SK-N-SH (cell line): ENCODE measurements at regions not wholly inside any gene's neighbourhood (a gene's known extent, or its start where the extent isn't known, plus 50 kb on each side); places are given as distances from the start of the nearest gene placed in this dataset.

Experiments
- CHD2 ChIP-seq: fragments of 150-350 bp; IDR thresholded peaks from 2 replicates; pipeline ENCODE4 v1.6.1; 2018; ENCODE audit warnings: low read length; ENCODE audit not compliant: partially characterized antibody
- CTCF ChIP-seq: fragments of 200-600 bp; sonication (generic); IDR thresholded peaks from 2 replicates; pipeline ENCODE4 v1.6.1; 2017; ENCODE audit warnings: antibody characterized with exemption, mild to moderate bottlenecking, moderate library complexity
- ELF1 ChIP-seq: IDR thresholded peaks from 2 replicates; pipeline ENCODE4 v1.4.0; 2012
- EP300 ChIP-seq, 2 experiments: IDR thresholded peaks; 2 replicates each; pipeline versions ENCODE4 v1.4.0 to v1.6.1; 2012; ENCODE audit warnings: borderline replicate concordance in 1 of 2, low read depth in 1 of 2, low read length in 1 of 2
- EZH2phosphoT487 ChIP-seq: fragments of 200-600 bp; sonication (generic); IDR thresholded peaks from 2 replicates; pipeline ENCODE4 v1.6.1; 2017; ENCODE audit warnings: low read depth, mixed run types, mild to moderate bottlenecking, antibody characterized with exemption, moderate library complexity, borderline replicate concordance
- FOXJ3 ChIP-seq: sonication (generic); formaldehyde crosslinking; IDR thresholded peaks from 2 replicates; pipeline ENCODE4 v1.5.1; 2020; ENCODE audit warnings: mild to moderate bottlenecking, missing genetic modification reagents
- FOXM1 ChIP-seq: IDR thresholded peaks from 2 replicates; pipeline ENCODE4 v1.4.0; 2012; ENCODE audit warnings: low read depth, mild to moderate bottlenecking
- GABPA ChIP-seq: IDR thresholded peaks from 2 replicates; pipeline ENCODE4 v1.4.0; 2012; ENCODE audit warnings: low read depth, mild to moderate bottlenecking
- IRF3 ChIP-seq: fragments of 150-350 bp; IDR thresholded peaks from 2 replicates; pipeline ENCODE4 v1.6.1; 2016; ENCODE audit warnings: mild to moderate bottlenecking, low read depth, low read length
- NFIC ChIP-seq: IDR thresholded peaks from 2 replicates; pipeline ENCODE4 v1.4.0; 2012; ENCODE audit warnings: borderline replicate concordance
- NRF1 ChIP-seq: IDR thresholded peaks from 2 replicates; pipeline ENCODE4 v1.6.1; 2012; ENCODE audit warnings: low read depth, mild to moderate bottlenecking, low read length
- PBX3 ChIP-seq: IDR thresholded peaks from 2 replicates; pipeline ENCODE4; 2012
- POLR2AphosphoS5 ChIP-seq: IDR thresholded peaks from 2 replicates; pipeline ENCODE4 v1.6.1; 2012; ENCODE audit warnings: low read depth, low read length
- RAD21 ChIP-seq: IDR thresholded peaks from 2 replicates; pipeline ENCODE4 v1.6.1; 2012; ENCODE audit warnings: mild to moderate bottlenecking, low read length
- REST ChIP-seq: IDR thresholded peaks from 2 replicates; pipeline ENCODE4 v1.6.1; 2012; ENCODE audit warnings: mild to moderate bottlenecking, low read depth, low read length, moderate library complexity
- SIN3A ChIP-seq: IDR thresholded peaks from 2 replicates; pipeline ENCODE4 v1.6.1; 2012; ENCODE audit warnings: low read depth, mild to moderate bottlenecking, low read length, moderate library complexity, borderline replicate concordance
- TCF12 ChIP-seq: IDR thresholded peaks from 2 replicates; pipeline ENCODE4 v1.4.0; 2012
- TEAD4 ChIP-seq: IDR thresholded peaks from 2 replicates; pipeline ENCODE4 v1.4.0; 2012; ENCODE audit warnings: mild to moderate bottlenecking, borderline replicate concordance; ENCODE audit not compliant: insufficient read depth
- USF1 ChIP-seq: IDR thresholded peaks from 2 replicates; pipeline ENCODE4 v1.4.0; 2012; ENCODE audit warnings: low read depth, borderline replicate concordance
- ZBTB33 ChIP-seq: IDR thresholded peaks from 2 replicates; pipeline ENCODE4 v1.4.0; 2012; ENCODE audit warnings: low read depth, borderline replicate concordance

GRCh38 chr1:87794788-87795614 lies 466.3 kb downstream of the LMO4 start (continued):
- TF ChIP-seq ZBTB33, result no peak
- no peak for TF ChIP-seq SIN3A
- TF ChIP-seq EZH2phosphoT487, result no peak
- no peak for TF ChIP-seq REST
- TF ChIP-seq PBX3, result peak; percentile 55; the same call in 1 of the 2 replicates
- peak; percentile 25; the same call in 1 of the 2 replicates for TF ChIP-seq POLR2AphosphoS5
- TF ChIP-seq TCF12, result peak; percentile 77
- no peak for TF ChIP-seq RAD21
- TF ChIP-seq USF1, result no peak
- no peak for TF ChIP-seq GABPA
- no peak for TF ChIP-seq FOXM1
- no peak for TF ChIP-seq ELF1
- TF ChIP-seq FOXJ3 (CRISPR knock-in tag), result no peak
- peak; percentile 78; the same call in 1 of the 2 replicates for TF ChIP-seq TEAD4
- no peak for TF ChIP-seq NRF1
- no peak for TF ChIP-seq CHD2
- no peak for TF ChIP-seq CTCF
- TF ChIP-seq IRF3, result no peak
- TF ChIP-seq EP300 (IDR thresholded peaks at IDR 0.05; ENCODE audit: borderline replicate concordance in 1 of 2, low read depth in 1 of 2, low read length in 1 of 2), result peak in 1 of 2 experiments; percentile 71; a peak in 2 of 4 replicates
- TF ChIP-seq NFIC, result peak; percentile 88
